Neural progenitor cell (in vitro differentiated cells): ENCODE measurements at regions not wholly inside any gene's neighbourhood (a gene's known extent, or its start where the extent isn't known, plus 50 kb on each side); places are given as distances from the start of the nearest gene placed in this dataset.
"Not testable (repeated sequence)": the region's sequence is repeated elsewhere in the genome, so short reads cannot be mapped to it uniquely, and the experiment has no call there.

Experiments used
- DNase-seq: peaks from one replicate; pipeline ENCODE4 v3.0.0-alpha.2; 2016; ENCODE audit warnings: low spot score
- H2AFZ ChIP-seq: fragments of 200-600 bp; sonication (generic); replicated peaks from 2 replicates; pipeline ENCODE4 v1.6.1; 2016; ENCODE audit warnings: antibody characterized with exemption
- H3F3A ChIP-seq: fragments of 200-600 bp; sonication (generic); 2 replicates; pipeline ENCODE4 v1.6.1; 2016; ENCODE audit warnings: antibody characterized with exemption, low read depth
- H3K27ac ChIP-seq: fragments of 200-600 bp; sonication (generic); 2 replicates; pipeline ENCODE4 v1.5.1; 2016; ENCODE audit warnings: mild to moderate bottlenecking
- H3K27me3 ChIP-seq: fragments of 200-600 bp; sonication (generic); 2 replicates; pipeline ENCODE4 v1.6.1; 2016; ENCODE audit warnings: mild to moderate bottlenecking, moderate library complexity
- H3K36me3 ChIP-seq: fragments of 200-600 bp; sonication (generic); 2 replicates; pipeline ENCODE4 v1.5.1; 2016
- H3K4me1 ChIP-seq: fragments of 200-600 bp; sonication (generic); 2 replicates; pipeline ENCODE4 v1.6.1; 2016; ENCODE audit warnings: mixed run types
- H3K4me2 ChIP-seq: fragments of 200-600 bp; sonication (generic); 2 replicates; pipeline ENCODE4 v1.6.1; 2016
- H3K4me3 ChIP-seq: fragments of 200-600 bp; sonication (generic); 2 replicates; pipeline ENCODE4 v1.5.1; 2016
- H3K79me2 ChIP-seq: fragments of 200-600 bp; sonication (generic); 2 replicates; pipeline ENCODE4 v1.6.1; 2016; ENCODE audit warnings: low read depth
- H3K9ac ChIP-seq: fragments of 200-600 bp; sonication (generic); 2 replicates; pipeline ENCODE4 v1.6.1; 2016
- H3K9me3 ChIP-seq: fragments of 200-600 bp; sonication (generic); 2 replicates; pipeline ENCODE4 v1.5.1; 2016; ENCODE audit warnings: low read depth
- H4K20me1 ChIP-seq: fragments of 200-600 bp; sonication (generic); 2 replicates; pipeline ENCODE4 v1.6.1; 2016; ENCODE audit warnings: low read depth
- H3K27ac Mint-ChIP-seq: 3 replicates; pipeline ENCODE4 v1.8.0; 2021; ENCODE audit warnings: mixed read lengths
- H3K27me3 Mint-ChIP-seq: 2 replicates; pipeline ENCODE4 v1.8.0; 2022; ENCODE audit warnings: low read depth, mild to moderate bottlenecking, inconsistent platforms, moderate library complexity, mixed read lengths; ENCODE audit not compliant: insufficient read depth
- H3K36me3 Mint-ChIP-seq: 3 replicates; pipeline ENCODE4 v1.8.0; 2021; ENCODE audit warnings: mixed read lengths
- H3K4me1 Mint-ChIP-seq: 3 replicates; pipeline ENCODE4 v1.8.0; 2021; ENCODE audit warnings: mixed read lengths
- H3K4me3 Mint-ChIP-seq: 3 replicates; pipeline ENCODE4 v1.8.0; 2021; ENCODE audit warnings: mild to moderate bottlenecking, moderate library complexity, mixed read lengths
- H3K9me3 Mint-ChIP-seq: 3 replicates; pipeline ENCODE4 v1.8.0; 2020; ENCODE audit warnings: mixed read lengths
- EZH2 ChIP-seq: fragments of 200-600 bp; sonication (generic); IDR thresholded peaks from 2 replicates; pipeline ENCODE4 v1.6.1; 2017; ENCODE audit warnings: antibody characterized with exemption, mild to moderate bottlenecking, moderate library complexity
- EZH2phosphoT487 ChIP-seq: fragments of 200-600 bp; sonication (generic); IDR thresholded peaks from 2 replicates; pipeline ENCODE4 v1.6.1; 2017; ENCODE audit warnings: antibody characterized with exemption
- TF ChIP-seq, protein P1 (sequence below): fragments of 200-600 bp; sonication (generic); IDR thresholded peaks from 2 replicates; pipeline ENCODE4 v1.5.1; 2017; ENCODE audit warnings: antibody characterized with exemption, mild to moderate bottlenecking

DNA sequence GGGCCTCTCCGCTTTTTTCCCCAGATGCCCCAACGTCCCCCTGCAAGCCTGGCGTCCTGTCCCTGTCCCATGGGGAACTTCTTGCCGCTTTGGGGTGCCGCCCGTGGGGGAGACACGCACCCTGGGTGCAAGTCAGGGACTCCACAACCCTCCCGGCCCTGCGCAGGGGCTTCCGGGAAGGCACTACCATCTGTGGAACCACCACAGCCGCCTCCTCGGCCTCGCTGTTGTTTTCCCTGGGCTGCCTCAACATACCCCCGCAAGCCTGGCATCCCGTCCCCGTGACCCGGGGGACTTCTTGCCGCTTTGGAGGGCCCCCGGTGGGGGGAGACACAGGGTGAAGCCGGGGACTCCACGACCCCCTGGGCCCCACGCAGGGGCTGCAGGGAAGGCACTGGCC is 238.4 kb downstream of the TUBA3C start:
- H3K4me1 Mint-ChIP-seq = no peaks in the 10 kb centered on the region
- Histone ChIP-seq H3K79me2 (no peaks in the 10 kb centered on the region), H3K4me1 (no peaks in the 10 kb centered on the region), H2AFZ (no peak overlapping the region), H3K4me3 (no peak overlapping the region), H3K9me3 (peaks cover 22% of the 10 kb centered on the region), H3K36me3 (no peaks in the 10 kb centered on the region), H3F3A (no peaks in the 10 kb centered on the region), H3K27me3 (no peaks in the 10 kb centered on the region), H3K27ac (no peak overlapping the region), H4K20me1 (no peaks in the 10 kb centered on the region), H3K4me2 (no peak overlapping the region), H3K9ac (no peak overlapping the region)
- TF ChIP-seq, protein P1, sequence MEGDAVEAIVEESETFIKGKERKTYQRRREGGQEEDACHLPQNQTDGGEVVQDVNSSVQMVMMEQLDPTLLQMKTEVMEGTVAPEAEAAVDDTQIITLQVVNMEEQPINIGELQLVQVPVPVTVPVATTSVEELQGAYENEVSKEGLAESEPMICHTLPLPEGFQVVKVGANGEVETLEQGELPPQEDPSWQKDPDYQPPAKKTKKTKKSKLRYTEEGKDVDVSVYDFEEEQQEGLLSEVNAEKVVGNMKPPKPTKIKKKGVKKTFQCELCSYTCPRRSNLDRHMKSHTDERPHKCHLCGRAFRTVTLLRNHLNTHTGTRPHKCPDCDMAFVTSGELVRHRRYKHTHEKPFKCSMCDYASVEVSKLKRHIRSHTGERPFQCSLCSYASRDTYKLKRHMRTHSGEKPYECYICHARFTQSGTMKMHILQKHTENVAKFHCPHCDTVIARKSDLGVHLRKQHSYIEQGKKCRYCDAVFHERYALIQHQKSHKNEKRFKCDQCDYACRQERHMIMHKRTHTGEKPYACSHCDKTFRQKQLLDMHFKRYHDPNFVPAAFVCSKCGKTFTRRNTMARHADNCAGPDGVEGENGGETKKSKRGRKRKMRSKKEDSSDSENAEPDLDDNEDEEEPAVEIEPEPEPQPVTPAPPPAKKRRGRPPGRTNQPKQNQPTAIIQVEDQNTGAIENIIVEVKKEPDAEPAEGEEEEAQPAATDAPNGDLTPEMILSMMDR = no peak
- TF ChIP-seq EZH2phosphoT487 = no peak
- no peak for TF ChIP-seq EZH2
- no peak for DNase-seq
- no peaks in the 10 kb centered on the region for H3K36me3 Mint-ChIP-seq
- peaks cover 25% of the 10 kb centered on the region for H3K9me3 Mint-ChIP-seq
- H3K27me3 Mint-ChIP-seq = peaks cover 7% of the 10 kb centered on the region
- H3K4me3 Mint-ChIP-seq = no peak overlapping the region
- H3K27ac Mint-ChIP-seq = no peak overlapping the region

- Mint-ChIP-seq H3K36me3 (no peaks in the 10 kb centered on the region), H3K9me3 (peaks cover 46% of the 10 kb centered on the region), H3K4me3 (no peak overlapping the region), H3K4me1 (no peaks in the 10 kb centered on the region), H3K27ac (no peak overlapping the region), H3K27me3 (no peaks in the 10 kb centered on the region)
- H3K4me3 ChIP-seq = no peak overlapping the region
- peaks cover 44% of the 10 kb centered on the region for H3K9me3 ChIP-seq
- no peaks in the 10 kb centered on the region for H3F3A ChIP-seq
- no peaks in the 10 kb centered on the region for H3K27me3 ChIP-seq
- no peaks in the 10 kb centered on the region for H3K36me3 ChIP-seq
- TF ChIP-seq EZH2phosphoT487 (no peak), EZH2 (no peak)
- TF ChIP-seq, protein P1 = no peak
- H4K20me1 ChIP-seq = no peaks in the 10 kb centered on the region
- no peak for DNase-seq
- no peak overlapping the region for H2AFZ ChIP-seq
- H3K79me2 ChIP-seq = no peaks in the 10 kb centered on the region
- no peak overlapping the region for H3K9ac ChIP-seq
- no peaks in the 10 kb centered on the region for H3K4me1 ChIP-seq
- H3K27ac ChIP-seq = no peak overlapping the region
- no peak overlapping the region for H3K4me2 ChIP-seq
Measured at GRCh38 chr13:18936104-18936503, 245.5 kb downstream of the TUBA3C start.

DNA sequence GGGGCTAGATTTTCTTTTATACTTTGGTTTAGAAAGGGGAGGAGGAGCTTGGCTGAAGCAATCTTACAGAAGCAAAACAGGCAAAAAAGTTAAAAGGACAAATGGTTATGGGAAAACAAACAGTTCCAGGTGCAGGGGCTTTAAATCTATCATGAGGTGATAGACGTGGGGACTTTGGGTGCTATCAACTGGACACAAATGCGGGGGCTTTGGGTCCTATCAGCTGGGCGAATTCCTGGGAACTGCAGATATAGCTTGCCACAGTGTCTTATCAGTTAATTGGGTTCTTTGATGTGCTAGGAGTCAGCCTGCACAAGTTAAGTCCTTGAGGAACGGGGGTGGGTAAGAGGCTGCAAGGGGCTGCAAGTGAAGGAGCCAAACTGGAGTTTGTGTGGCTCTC is 260.6 kb downstream of the TUBA3C start:
- H3K4me1 Mint-ChIP-seq = no peaks in the 10 kb centered on the region
- H3K27me3 Mint-ChIP-seq = no peaks in the 10 kb centered on the region
- Histone ChIP-seq H3F3A (no peaks in the 10 kb centered on the region), H3K4me1 (no peaks in the 10 kb centered on the region), H3K4me3 (no peak overlapping the region), H3K4me2 (no peak overlapping the region), H3K27me3 (no peaks in the 10 kb centered on the region), H2AFZ (no peak overlapping the region), H3K79me2 (no peaks in the 10 kb centered on the region), H3K9me3 (peaks cover 11% of the 10 kb centered on the region), H3K36me3 (no peaks in the 10 kb centered on the region), H3K27ac (no peak overlapping the region), H3K9ac (no peak overlapping the region), H4K20me1 (no peaks in the 10 kb centered on the region)
- H3K36me3 Mint-ChIP-seq = no peaks in the 10 kb centered on the region
- peaks cover 14% of the 10 kb centered on the region for H3K9me3 Mint-ChIP-seq
- H3K27ac Mint-ChIP-seq = no peak overlapping the region
- no peak for TF ChIP-seq EZH2
- TF ChIP-seq EZH2phosphoT487 = no peak
- TF ChIP-seq, protein P1 = no peak
- H3K4me3 Mint-ChIP-seq = no peak overlapping the region
- DNase-seq = no peak

DNA sequence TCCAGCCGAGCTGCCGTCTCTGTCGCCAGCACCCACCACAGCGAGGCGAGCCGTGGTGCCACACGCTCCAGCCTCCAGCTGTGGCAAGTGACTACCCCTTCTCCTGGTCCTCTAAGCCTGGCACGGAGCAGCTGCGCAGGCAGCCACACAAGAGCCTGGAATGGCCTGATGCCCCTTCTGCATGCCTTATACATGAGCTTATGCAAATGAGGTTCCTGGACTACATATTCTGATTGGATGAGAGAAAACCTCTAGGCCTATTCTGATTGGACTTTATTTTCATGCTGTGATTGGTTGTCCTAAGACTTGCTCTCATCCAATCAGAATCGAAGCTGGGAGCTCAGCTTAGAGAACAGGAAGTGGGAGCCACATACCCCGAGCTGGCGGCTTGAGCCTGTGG is 276.5 kb downstream of the TUBA3C start:
- H3K9me3 ChIP-seq, H3K4me1 ChIP-seq, H3F3A ChIP-seq, H3K36me3 ChIP-seq, H3K79me2 ChIP-seq, H3K36me3 Mint-ChIP-seq, H3K27me3 ChIP-seq, DNase-seq, H3K27me3 Mint-ChIP-seq, H3K27ac ChIP-seq, H4K20me1 ChIP-seq, H3K27ac Mint-ChIP-seq, H3K4me2 ChIP-seq, H3K9ac ChIP-seq, H3K4me3 Mint-ChIP-seq, H2AFZ ChIP-seq, H3K4me1 Mint-ChIP-seq, H3K4me3 ChIP-seq: not testable (repeated sequence)
- H3K9me3 Mint-ChIP-seq = peaks cover 67% of the 10 kb centered on the region

DNA sequence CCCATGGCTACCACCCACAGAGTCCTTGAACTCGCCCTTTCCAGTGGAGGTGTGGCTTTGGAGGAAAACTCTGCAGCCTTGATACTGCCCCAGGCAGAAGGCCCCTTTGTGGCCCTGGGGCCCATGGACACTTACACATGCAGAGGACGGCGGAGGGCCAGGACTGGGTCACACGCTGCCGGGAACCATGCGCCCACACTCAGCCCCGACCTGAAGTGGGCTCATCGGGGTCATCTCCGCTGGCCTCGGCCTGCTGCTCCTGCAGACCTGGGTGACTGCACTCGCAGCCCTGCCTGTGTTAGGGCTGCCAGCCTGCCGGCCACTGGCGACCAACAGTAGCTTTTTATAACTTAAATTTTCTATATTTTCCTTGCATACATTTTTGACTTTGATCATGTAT is 286.2 kb downstream of the TUBA3C start:
- H3K27ac ChIP-seq, H3K36me3 ChIP-seq, H3K27me3 Mint-ChIP-seq, H3K36me3 Mint-ChIP-seq, H3K4me3 Mint-ChIP-seq, H2AFZ ChIP-seq, DNase-seq, H3K4me1 ChIP-seq, H3K9me3 ChIP-seq, H3K27ac Mint-ChIP-seq, H3K4me1 Mint-ChIP-seq, H3K79me2 ChIP-seq, H3K27me3 ChIP-seq, H3K9ac ChIP-seq, H3K4me3 ChIP-seq, H3K4me2 ChIP-seq, H4K20me1 ChIP-seq, H3F3A ChIP-seq: not testable (repeated sequence)
- H3K9me3 Mint-ChIP-seq = peaks cover 37% of the 10 kb centered on the region

- H3K27ac Mint-ChIP-seq, DNase-seq, H3K4me2 ChIP-seq, H3K4me1 Mint-ChIP-seq, H3K36me3 ChIP-seq, H3K36me3 Mint-ChIP-seq, H3K79me2 ChIP-seq, H2AFZ ChIP-seq, H3K27me3 Mint-ChIP-seq, H3K27me3 ChIP-seq, H3K9ac ChIP-seq, H4K20me1 ChIP-seq, H3K4me1 ChIP-seq, H3F3A ChIP-seq, H3K27ac ChIP-seq, H3K4me3 Mint-ChIP-seq, H3K4me3 ChIP-seq: not testable (repeated sequence)
- peaks cover 12% of the 10 kb centered on the region for H3K9me3 ChIP-seq
- H3K9me3 Mint-ChIP-seq = peaks cover 39% of the 10 kb centered on the region
Measured at GRCh38 chr13:18891242-18891641, 290.4 kb downstream of the TUBA3C start.
